HPDE6-E6E7 (cell line): ENCODE measurements at regions not wholly inside any gene's neighbourhood (a gene's known extent, or its start where the extent isn't known, plus 50 kb on each side); places are given as distances from the start of the nearest gene placed in this dataset.
A peak's percentile ranks its signal among the peaks of the same experiment; 100 is the strongest.

Experiments used
- DNase-seq: peaks from one replicate; pipeline ENCODE4 v3.0.0; 2011; ENCODE audit warnings: missing footprints; ENCODE audit errors: extremely low spot score

GRCh38 chr20:48463916-48464315 lies 363.9 kb downstream of the PREX1 start:
- DNase-seq, result no peak

DNA sequence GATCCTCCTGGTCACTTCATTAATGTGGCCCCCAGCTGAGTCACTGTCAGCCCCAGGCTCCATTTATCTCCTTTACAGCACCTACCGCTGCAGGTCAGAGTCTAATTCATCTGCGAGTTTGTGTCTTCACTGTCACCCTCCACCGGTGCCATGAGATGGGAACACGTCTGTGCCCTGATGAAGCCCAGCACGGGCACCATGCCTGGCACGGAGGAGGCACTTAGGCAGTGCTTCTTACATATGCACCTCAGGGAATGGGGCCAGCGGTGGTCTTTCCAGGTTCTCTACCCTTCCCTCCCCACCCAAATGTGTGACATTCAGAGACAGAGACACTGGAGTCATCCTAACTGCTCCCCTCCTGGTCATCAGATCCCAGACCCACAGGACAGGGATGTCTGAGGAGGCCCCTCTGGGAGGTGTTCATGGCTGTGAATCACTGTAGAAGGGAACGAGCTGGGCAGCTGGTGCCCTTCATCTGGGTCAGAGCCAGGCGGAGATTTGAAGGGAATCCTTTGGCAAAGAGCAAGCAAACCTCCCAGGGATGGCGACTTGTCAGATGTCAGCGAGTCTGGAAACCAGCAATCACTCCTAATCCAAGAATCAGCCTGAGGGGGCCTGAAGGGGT lies 364.6 kb downstream of the PREX1 start:
- DNase-seq, result no peak

- no peak for DNase-seq
Measured at GRCh38 chr20:48461735-48462119, 366.1 kb downstream of the PREX1 start.

DNA sequence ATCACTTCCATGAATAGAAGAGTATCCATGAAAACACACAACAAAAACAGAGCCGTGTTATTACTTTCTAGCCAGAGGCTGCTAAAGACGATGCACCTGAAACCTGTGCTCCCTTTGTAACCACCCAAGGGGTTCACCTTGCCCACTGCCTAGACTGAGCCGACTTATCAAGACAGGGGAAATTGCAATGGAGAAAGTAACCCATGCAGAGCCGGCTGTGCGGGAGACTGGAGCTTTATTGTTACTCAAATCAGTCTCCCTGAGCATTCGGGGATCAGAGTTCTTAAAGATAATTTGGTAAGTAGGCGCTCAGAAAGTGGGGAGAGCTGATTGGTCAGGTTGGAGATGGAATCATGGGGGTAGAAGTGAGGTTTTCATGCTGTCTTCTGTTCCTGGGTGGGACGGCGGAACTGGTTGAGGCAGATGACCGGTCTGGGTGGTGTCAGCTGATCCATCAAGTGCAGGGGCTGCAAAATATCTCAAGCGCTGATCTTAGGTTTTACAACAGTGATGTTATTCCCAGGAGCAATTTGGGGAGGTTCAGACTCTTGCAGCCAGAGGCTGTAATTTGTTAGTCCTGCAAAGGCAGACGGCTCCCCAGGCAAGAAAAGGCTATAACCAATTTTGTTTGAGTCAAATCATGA lies 366.6 kb downstream of the PREX1 start:
- DNase-seq, result no peak

GRCh38 chr20:48460681-48461080 lies 367.1 kb downstream of the PREX1 start:
- no peak for DNase-seq

GRCh38 chr20:48459722-48460395 lies 367.9 kb downstream of the PREX1 start:
- DNase-seq, result no peak

- no peak for DNase-seq
Measured at GRCh38 chr20:48458601-48459385, 369.0 kb downstream of the PREX1 start.

GRCh38 chr20:48458003-48458377 lies 369.8 kb downstream of the PREX1 start:
- no peak for DNase-seq

- no peak for DNase-seq
Measured at GRCh38 chr20:48457193-48458002, 370.4 kb downstream of the PREX1 start.

GRCh38 chr20:48456366-48457192 lies 371.2 kb downstream of the PREX1 start:
- no peak for DNase-seq

- DNase-seq, result no peak
Measured at GRCh38 chr20:48455651-48456365, 372.0 kb downstream of the PREX1 start.

DNA sequence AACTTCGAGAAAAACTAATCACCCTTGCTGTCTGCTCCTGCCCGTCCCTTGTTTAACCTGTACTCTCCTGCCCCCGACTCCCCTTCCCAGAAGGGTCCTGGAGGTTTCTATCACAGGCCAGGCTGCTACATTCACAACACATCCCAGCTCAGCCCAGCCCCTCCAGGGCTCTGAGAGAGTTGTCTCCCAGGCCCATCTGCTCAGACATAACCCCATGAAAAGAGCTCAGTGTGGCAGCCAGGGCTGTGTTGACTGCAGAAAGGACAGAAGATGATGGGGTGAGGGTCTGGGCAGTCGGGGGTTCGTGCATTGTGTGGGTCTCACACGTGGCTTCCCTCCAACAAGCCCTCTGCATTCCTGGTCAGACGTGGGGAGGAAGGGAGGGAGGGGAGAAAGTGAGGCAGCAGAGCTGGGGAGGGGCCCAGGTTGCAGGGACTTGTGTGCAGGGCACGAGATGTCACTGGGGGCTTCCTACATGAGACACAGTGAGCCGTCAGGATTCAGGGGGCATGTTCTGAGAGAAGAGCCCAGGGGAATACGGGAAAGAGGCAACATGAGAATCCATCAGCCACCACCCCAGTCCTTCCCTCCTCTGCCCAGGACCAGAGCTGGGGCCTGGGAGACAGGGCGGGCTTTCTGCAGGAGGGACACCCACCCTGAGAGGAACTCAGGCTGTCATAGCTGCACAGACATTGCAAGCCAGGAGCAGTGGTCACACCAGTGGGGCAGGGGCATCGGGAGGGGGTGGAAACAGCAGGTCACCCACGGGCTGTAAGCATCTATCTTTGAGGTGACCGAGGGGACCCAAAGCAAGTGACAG lies 372.9 kb downstream of the PREX1 start:
- no peak for DNase-seq

DNA sequence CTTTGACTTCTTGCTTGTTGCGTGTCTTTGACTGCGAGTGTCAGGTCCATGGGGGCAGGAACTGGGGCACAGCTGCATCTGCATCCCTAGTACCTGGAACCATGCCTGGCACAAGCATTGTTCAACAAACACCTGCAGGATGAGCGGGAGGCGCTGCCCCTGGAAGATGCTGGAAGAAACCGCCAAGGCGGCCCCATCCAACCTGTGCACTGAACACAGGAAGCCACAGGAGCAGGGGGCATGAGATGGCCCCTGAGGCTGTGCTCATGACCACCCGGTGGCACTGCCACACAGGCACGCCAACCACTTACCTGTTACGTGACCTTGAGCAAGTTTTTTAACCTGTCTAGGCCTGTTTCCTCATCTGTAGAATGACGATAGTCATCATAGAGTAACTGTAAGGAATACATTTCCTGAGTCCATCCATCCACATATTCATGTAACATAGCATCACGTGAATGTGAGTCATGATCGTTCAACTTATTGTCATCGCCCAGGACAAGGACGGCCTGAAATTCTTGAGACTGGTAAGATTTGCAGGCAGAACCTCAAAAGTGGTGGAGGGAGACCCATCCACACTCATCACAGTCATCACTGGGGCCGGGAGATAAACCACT lies 374.2 kb downstream of the PREX1 start:
- DNase-seq, result peak; percentile 56

- no peak for DNase-seq
Measured at GRCh38 chr20:48451401-48451800, 376.4 kb downstream of the PREX1 start.

- DNase-seq, result no peak
Measured at GRCh38 chr20:48448666-48449600, 378.9 kb downstream of the PREX1 start.

DNA sequence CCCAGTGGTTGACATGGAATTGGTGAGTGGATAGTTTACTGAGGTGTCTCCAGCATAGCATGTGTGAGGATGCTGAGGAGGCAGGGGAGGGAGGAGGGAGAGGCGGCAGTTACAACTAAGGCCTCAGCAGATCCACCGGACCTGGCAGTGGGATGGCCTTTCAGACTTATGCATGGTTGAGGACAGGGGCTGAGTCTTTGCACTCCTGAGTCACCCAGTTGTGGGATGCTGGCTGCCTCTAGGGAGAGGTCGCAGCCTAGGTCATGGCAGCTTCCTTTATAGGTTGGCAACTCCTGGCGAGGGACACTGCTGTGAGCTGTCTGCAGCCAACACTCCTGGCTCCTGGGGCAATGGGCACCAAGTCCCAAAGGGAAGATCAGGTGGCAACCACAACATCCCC lies 380.3 kb downstream of the PREX1 start:
- no peak for DNase-seq

DNA sequence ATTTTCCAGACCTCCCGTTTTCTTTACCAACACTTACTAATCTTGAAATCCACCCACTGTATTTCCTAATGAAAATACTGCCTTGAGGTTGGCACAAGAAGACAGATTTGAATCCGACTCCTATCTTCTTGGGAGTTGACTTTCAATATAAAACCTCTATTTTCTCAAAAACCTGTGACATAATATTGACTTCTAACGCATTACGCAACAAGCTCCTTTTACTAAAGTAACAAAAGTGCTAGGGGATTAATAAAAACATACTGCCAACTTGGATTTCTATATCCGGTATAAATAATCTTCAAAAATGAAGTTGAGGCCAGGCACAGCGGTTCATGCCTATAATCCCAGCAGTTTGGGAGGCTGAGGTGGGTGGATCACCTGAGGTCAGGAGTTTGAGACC lies 382.0 kb downstream of the PREX1 start:
- no peak for DNase-seq

GRCh38 chr20:48444249-48444648 lies 383.6 kb downstream of the PREX1 start:
- DNase-seq, result no peak
